NT2/D1 (cell line): ENCODE measurements at regions not wholly inside any gene's neighbourhood (a gene's known extent, or its start where the extent isn't known, plus 50 kb on each side); places are given as distances from the start of the nearest gene placed in this dataset.

ENCODE experiments used
- DNase-seq: peaks from one replicate; pipeline ENCODE4 v3.0.0-alpha.2; 2011; ENCODE audit warnings: low read depth, low spot score
- H3K27me3 ChIP-seq: 2 replicates; pipeline ENCODE4 v1.6.0; 2011; ENCODE audit warnings: mild to moderate bottlenecking; ENCODE audit not compliant: insufficient read length, insufficient read depth
- H3K36me3 ChIP-seq: 2 replicates; pipeline ENCODE4 v1.6.1; 2011; ENCODE audit warnings: mild to moderate bottlenecking, low read length, mixed read lengths; ENCODE audit not compliant: insufficient read depth, insufficient read length
- H3K4me1 ChIP-seq: 2 replicates; pipeline ENCODE4 v1.5.1; 2011; ENCODE audit not compliant: insufficient read depth, insufficient read length
- H3K4me3 ChIP-seq: 2 replicates; pipeline ENCODE4 v1.5.1; 2011; ENCODE audit warnings: low read depth; ENCODE audit not compliant: insufficient read length
- H3K9ac ChIP-seq: 2 replicates; pipeline ENCODE4 v1.6.0; 2011; ENCODE audit warnings: low read depth; ENCODE audit not compliant: insufficient read length
- H3K9me3 ChIP-seq: 2 replicates; pipeline ENCODE4 v1.5.1; 2011; ENCODE audit warnings: mild to moderate bottlenecking, low read length; ENCODE audit not compliant: insufficient read depth
- SUZ12 ChIP-seq: IDR thresholded peaks from 2 replicates; pipeline ENCODE4 v1.6.1; 2011; ENCODE audit not compliant: insufficient read length, insufficient read depth; ENCODE audit errors: extremely low read depth
- YY1 ChIP-seq: IDR thresholded peaks from 2 replicates; pipeline ENCODE4 v1.6.1; 2011; ENCODE audit not compliant: insufficient read length, insufficient read depth
- ZNF274 ChIP-seq: IDR thresholded peaks from 2 replicates; pipeline ENCODE4 v1.6.1; 2011; ENCODE audit warnings: mild to moderate bottlenecking, low read depth, low read length

- Histone ChIP-seq H3K4me3 (no peak overlapping the region), H3K9me3 (no peaks in the 10 kb centered on the region), H3K27me3 (no peaks in the 10 kb centered on the region), H3K9ac (no peak overlapping the region), H3K4me1 (no peaks in the 10 kb centered on the region), H3K36me3 (no peaks in the 10 kb centered on the region)
- DNase-seq: no peak
- TF ChIP-seq ZNF274: no peak
- no peak for TF ChIP-seq SUZ12
- TF ChIP-seq YY1: no peak
These were observed 522.2 kb upstream of the JAG1 start for GRCh38 chr20:11195899-11196558.

DNA sequence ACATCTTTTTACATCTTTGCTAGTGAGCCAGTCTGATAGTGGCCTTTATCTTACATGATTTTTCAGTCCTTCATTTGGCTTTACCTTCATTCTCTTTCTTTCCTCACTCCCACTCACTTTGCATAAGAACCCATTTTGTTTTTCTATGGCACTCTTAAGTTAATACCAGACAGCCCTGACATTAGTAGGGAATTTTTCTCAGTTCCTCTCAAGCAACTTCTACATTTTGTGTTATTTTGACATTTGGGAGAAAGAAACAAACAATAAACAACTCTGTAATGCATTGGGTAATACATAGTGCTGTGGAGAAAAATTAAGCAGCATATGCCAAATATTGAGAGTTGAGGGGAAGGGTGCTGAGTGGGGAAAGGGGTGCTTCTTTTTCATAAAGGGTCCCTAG lies 524.1 kb upstream of the JAG1 start:
- H3K4me1 ChIP-seq: no peaks in the 10 kb centered on the region
- no peak overlapping the region for H3K9ac ChIP-seq
- H3K9me3 ChIP-seq: no peaks in the 10 kb centered on the region
- no peaks in the 10 kb centered on the region for H3K36me3 ChIP-seq
- no peak overlapping the region for H3K4me3 ChIP-seq
- no peak for DNase-seq
- TF ChIP-seq SUZ12 (no peak), ZNF274 (no peak), YY1 (no peak)
- H3K27me3 ChIP-seq: no peaks in the 10 kb centered on the region

GRCh38 chr20:11200423-11200822 lies 526.6 kb upstream of the JAG1 start:
- Histone ChIP-seq H3K4me1 (no peaks in the 10 kb centered on the region), H3K4me3 (no peak overlapping the region), H3K9ac (no peak overlapping the region), H3K9me3 (no peaks in the 10 kb centered on the region), H3K36me3 (no peaks in the 10 kb centered on the region), H3K27me3 (no peaks in the 10 kb centered on the region)
- no peak for DNase-seq
- TF ChIP-seq ZNF274 (no peak), YY1 (no peak), SUZ12 (no peak)

- TF ChIP-seq ZNF274 (no peak), YY1 (no peak), SUZ12 (no peak)
- H3K4me3 ChIP-seq: no peak overlapping the region
- no peaks in the 10 kb centered on the region for H3K9me3 ChIP-seq
- H3K4me1 ChIP-seq: no peaks in the 10 kb centered on the region
- no peaks in the 10 kb centered on the region for H3K36me3 ChIP-seq
- H3K9ac ChIP-seq: no peak overlapping the region
- H3K27me3 ChIP-seq: no peaks in the 10 kb centered on the region
- peak; percentile 66 for DNase-seq
These were observed 531.3 kb upstream of the JAG1 start for GRCh38 chr20:11204926-11205768.

DNA sequence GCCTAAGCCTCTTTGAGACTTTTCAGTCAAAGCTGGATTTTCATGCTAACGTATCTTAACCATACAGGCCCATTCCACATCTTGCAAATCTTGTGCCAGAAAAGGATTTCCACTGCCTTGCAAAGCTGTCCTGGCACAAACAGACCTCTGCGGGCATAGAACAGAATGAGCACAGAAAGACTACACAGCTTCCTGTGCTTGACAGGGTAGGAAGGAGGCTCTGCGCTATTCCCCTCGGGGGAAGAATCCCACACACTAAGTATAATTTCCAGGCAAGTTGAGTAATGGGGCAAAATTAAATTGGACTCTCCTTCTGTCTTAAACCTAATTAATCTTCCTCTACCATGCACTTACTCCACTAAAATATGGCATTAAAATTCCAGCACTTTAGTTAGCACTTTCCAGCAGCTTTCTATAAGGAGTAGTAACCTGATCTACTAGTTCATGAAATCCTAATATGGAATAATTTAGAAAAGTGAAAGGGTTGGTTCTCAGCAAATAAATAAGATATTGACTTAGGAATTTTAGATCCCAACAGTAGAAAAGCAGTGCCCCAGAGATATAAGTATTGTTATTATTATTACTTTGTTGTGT lies 532.1 kb upstream of the JAG1 start:
- H3K4me1 ChIP-seq: no peaks in the 10 kb centered on the region
- TF ChIP-seq YY1 (no peak), SUZ12 (no peak), ZNF274 (no peak)

DNA sequence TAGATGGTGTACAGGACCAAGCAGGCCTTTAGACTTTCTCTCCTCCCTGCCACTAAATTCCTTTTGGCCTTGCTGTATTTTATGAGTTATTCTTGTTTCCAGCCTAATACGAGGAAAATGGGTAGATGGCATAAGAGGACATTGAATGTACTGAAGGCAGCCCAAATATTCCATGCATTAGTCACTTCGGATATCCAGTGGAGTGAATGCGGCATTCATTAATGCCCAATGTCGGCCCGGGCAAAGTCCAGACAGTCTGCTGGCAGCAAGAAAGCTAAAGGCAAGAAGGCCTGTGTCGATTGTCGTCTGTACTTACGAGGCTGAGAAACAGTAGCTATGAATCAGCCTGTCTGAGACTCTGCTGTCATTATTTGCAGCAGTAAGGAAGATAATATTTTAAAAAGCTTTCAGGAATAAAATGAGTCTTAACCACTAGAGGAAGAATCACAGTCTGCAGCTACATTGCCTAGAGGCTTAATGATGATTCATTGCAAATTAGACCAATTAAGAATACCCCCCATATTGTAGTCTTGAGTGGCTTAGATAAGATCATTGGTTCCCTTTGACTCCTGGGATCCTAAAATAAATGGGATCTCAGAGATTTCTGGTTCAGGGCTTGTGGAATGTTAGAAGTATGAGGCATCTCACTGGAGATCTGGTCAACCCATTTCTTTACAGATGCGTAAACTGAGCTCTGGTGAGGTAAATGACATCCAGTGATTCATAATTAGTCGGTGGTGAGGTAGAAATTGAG lies 534.1 kb upstream of the JAG1 start:
- H3K9ac ChIP-seq: no peak overlapping the region
- TF ChIP-seq SUZ12 (no peak), ZNF274 (no peak), YY1 (no peak)
- H3K27me3 ChIP-seq: no peaks in the 10 kb centered on the region
- no peaks in the 10 kb centered on the region for H3K9me3 ChIP-seq
- H3K4me3 ChIP-seq: no peak overlapping the region
- H3K36me3 ChIP-seq: no peaks in the 10 kb centered on the region
- DNase-seq: no peak
- H3K4me1 ChIP-seq: no peaks in the 10 kb centered on the region

More for the DNA sequence above, 532.1 kb upstream of the JAG1 start:
- Histone ChIP-seq H3K9ac (no peak overlapping the region), H3K27me3 (no peaks in the 10 kb centered on the region), H3K36me3 (no peaks in the 10 kb centered on the region), H3K4me3 (no peak overlapping the region), H3K9me3 (no peaks in the 10 kb centered on the region)
- no peak for DNase-seq

DNA sequence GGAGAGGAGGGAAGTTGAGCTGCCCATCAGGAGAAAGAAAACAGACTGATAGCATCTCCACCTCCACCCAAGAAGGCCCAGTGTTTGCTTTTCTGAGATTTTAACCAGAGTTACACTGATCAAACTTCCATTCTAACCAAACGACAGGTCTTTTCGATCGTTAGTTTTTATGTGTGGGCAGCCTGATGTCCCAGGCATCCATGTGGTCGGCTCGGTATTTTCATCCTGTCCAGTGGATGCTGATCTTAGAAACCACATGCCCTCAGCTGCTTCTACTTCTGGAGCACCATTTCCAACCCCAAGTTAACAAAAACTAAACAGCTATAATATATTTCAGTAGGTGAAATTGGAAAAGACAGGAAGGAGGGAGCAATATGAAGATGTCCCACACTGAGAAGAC lies 536.8 kb upstream of the JAG1 start:
- Histone ChIP-seq H3K27me3 (no peaks in the 10 kb centered on the region), H3K4me3 (no peak overlapping the region), H3K9ac (no peak overlapping the region), H3K36me3 (no peaks in the 10 kb centered on the region), H3K9me3 (no peaks in the 10 kb centered on the region), H3K4me1 (no peaks in the 10 kb centered on the region)
- DNase-seq: no peak
- no peak for TF ChIP-seq SUZ12
- no peak for TF ChIP-seq YY1
- TF ChIP-seq ZNF274: no peak
